H9 (cell line): ENCODE measurements at regions not wholly inside any gene's neighbourhood (a gene's known extent, or its start where the extent isn't known, plus 50 kb on each side); places are given as distances from the start of the nearest gene placed in this dataset.

ENCODE experiments used
- DNase-seq: peaks from one replicate; pipeline ENCODE4 v3.0.0-alpha.2; 2017
- H2AFZ ChIP-seq: one replicate; pipeline ENCODE4 v1.6.1; 2013; ENCODE audit warnings: mild to moderate bottlenecking, low read length, control low read depth, moderate library complexity
- H2AK5ac ChIP-seq: 2 replicates; pipeline ENCODE4 v1.6.1; 2013; ENCODE audit warnings: low read length, control low read depth, mixed read lengths; ENCODE audit not compliant: insufficient read length
- H2BK120ac ChIP-seq: one replicate; pipeline ENCODE4 v1.6.1; 2013; ENCODE audit warnings: low read depth, mild to moderate bottlenecking, low read length, control low read depth, inconsistent platforms; ENCODE audit not compliant: poor library complexity, severe bottlenecking
- H2BK12ac ChIP-seq: 2 replicates; pipeline ENCODE4 v1.6.1; 2013; ENCODE audit warnings: low read length, control low read depth, mixed read lengths, low read depth; ENCODE audit not compliant: insufficient read length
- H2BK15ac ChIP-seq: 2 replicates; pipeline ENCODE4 v1.6.1; 2013; ENCODE audit warnings: low read depth, low read length, control low read depth
- H2BK20ac ChIP-seq: one replicate; pipeline ENCODE4 v1.6.1; 2013; ENCODE audit warnings: low read depth, mild to moderate bottlenecking, low read length, control low read depth, inconsistent platforms; ENCODE audit not compliant: poor library complexity, severe bottlenecking
- H2BK5ac ChIP-seq: 2 replicates; pipeline ENCODE4 v1.6.1; 2013; ENCODE audit warnings: low read length, control low read depth, mixed read lengths; ENCODE audit not compliant: insufficient read length
- H3K14ac ChIP-seq: 2 replicates; pipeline ENCODE4 v1.6.1; 2013; ENCODE audit warnings: low read length, control low read depth; ENCODE audit not compliant: insufficient read depth
- H3K18ac ChIP-seq: 2 replicates; pipeline ENCODE4 v1.6.1; 2013; ENCODE audit warnings: low read depth, mild to moderate bottlenecking, mixed read lengths, low read length, control low read depth; ENCODE audit not compliant: insufficient read length
- H3K23ac ChIP-seq: 2 replicates; pipeline ENCODE4 v1.6.1; 2013; ENCODE audit warnings: low read length, control low read depth, mixed read lengths, low read depth; ENCODE audit not compliant: insufficient read length
- H3K23me2 ChIP-seq: 2 replicates; pipeline ENCODE4 v1.6.1; 2013; ENCODE audit warnings: low read depth, mild to moderate bottlenecking, mixed read lengths, low read length, control low read depth; ENCODE audit not compliant: insufficient read length, poor library complexity, severe bottlenecking
- H3K27ac ChIP-seq: 2 replicates; pipeline ENCODE4 v1.5.1; 2013; ENCODE audit warnings: low read length, control low read depth, mixed read lengths, low read depth; ENCODE audit not compliant: insufficient read length
- H3K27me3 ChIP-seq: 2 replicates; pipeline ENCODE4 v1.6.1; 2013; ENCODE audit warnings: low read length, control low read depth, inconsistent platforms; ENCODE audit not compliant: insufficient read depth
- H3K4ac ChIP-seq: 2 replicates; pipeline ENCODE4 v1.6.1; 2013; ENCODE audit warnings: low read depth, mild to moderate bottlenecking, control low read depth, inconsistent platforms, low read length, moderate library complexity
- H3K4me1 ChIP-seq: 2 replicates; pipeline ENCODE4 v1.6.1; 2013; ENCODE audit warnings: low read length, control low read depth, inconsistent platforms; ENCODE audit not compliant: insufficient read depth
- H3K4me2 ChIP-seq: 2 replicates; pipeline ENCODE4 v1.6.1; 2013; ENCODE audit warnings: low read length, control low read depth, mixed read lengths; ENCODE audit not compliant: insufficient read length, insufficient read depth
- H3K56ac ChIP-seq: 2 replicates; pipeline ENCODE4 v1.6.1; 2013; ENCODE audit warnings: low read depth, mild to moderate bottlenecking, mixed read lengths, low read length, control low read depth; ENCODE audit not compliant: insufficient read length
- H3K79me1 ChIP-seq: 2 replicates; pipeline ENCODE4 v1.6.1; 2013; ENCODE audit warnings: low read depth, mild to moderate bottlenecking, moderate library complexity, low read length, control low read depth, inconsistent platforms; ENCODE audit not compliant: insufficient read depth, poor library complexity, severe bottlenecking
- H3K79me2 ChIP-seq: 2 replicates; pipeline ENCODE4 v1.6.1; 2013; ENCODE audit warnings: low read length, control low read depth, inconsistent platforms; ENCODE audit not compliant: insufficient read depth
- H3K9ac ChIP-seq: 2 replicates; pipeline ENCODE4 v1.6.1; 2013; ENCODE audit warnings: low read length, control low read depth, mixed read lengths; ENCODE audit not compliant: insufficient read length; ENCODE audit errors: extremely low read depth
- H3K9me3 ChIP-seq: one replicate; pipeline ENCODE4 v1.6.1; 2013; ENCODE audit warnings: low read depth, low read length, inconsistent platforms; ENCODE audit not compliant: control insufficient read depth
- H3T11ph ChIP-seq: one replicate; pipeline ENCODE4 v1.6.1; 2013; ENCODE audit warnings: mild to moderate bottlenecking, low read length, control low read depth, inconsistent platforms
- H4K20me1 ChIP-seq: one replicate; pipeline ENCODE4 v1.6.1; 2013; ENCODE audit not compliant: control insufficient read depth, insufficient read length, insufficient read depth
- H4K5ac ChIP-seq: 2 replicates; pipeline ENCODE4 v1.6.1; 2013; ENCODE audit warnings: low read depth, mild to moderate bottlenecking, mixed read lengths, low read length, control low read depth; ENCODE audit not compliant: insufficient read length
- H4K8ac ChIP-seq: replicated peaks from 2 replicates; pipeline ENCODE4 v1.6.1; 2013; ENCODE audit warnings: low read length, control low read depth, mixed read lengths, low read depth; ENCODE audit not compliant: insufficient read length
- H4K91ac ChIP-seq: 2 replicates; pipeline ENCODE4 v1.6.1; 2013; ENCODE audit warnings: low read depth, mild to moderate bottlenecking, moderate library complexity, mixed read lengths, low read length, control low read depth; ENCODE audit not compliant: insufficient read length
- H3K27ac Mint-ChIP-seq, 3 experiments: 2 replicates in 2 of 3; 3 replicates in 1 of 3; pipeline ENCODE4 v1.8.0; 2020 to 2021; ENCODE audit warnings: mixed read lengths in 3 of 3, mild to moderate bottlenecking in 1 of 3, moderate library complexity in 1 of 3
- H3K27me3 Mint-ChIP-seq: 2 replicates; pipeline ENCODE4 v1.8.0; 2021; ENCODE audit warnings: low read depth, mild to moderate bottlenecking, moderate library complexity, mixed read lengths
- H3K36me3 Mint-ChIP-seq, 3 experiments: 2 replicates in 2 of 3; 3 replicates in 1 of 3; pipeline ENCODE4 v1.8.0; 2020 to 2021; ENCODE audit warnings: low read depth in 3 of 3, mixed read lengths in 3 of 3; ENCODE audit not compliant: insufficient read depth in 1 of 3
- H3K4me1 Mint-ChIP-seq, 2 experiments: 2 replicates each; pipeline ENCODE4 v1.8.0; 2020; ENCODE audit warnings: mixed read lengths in 2 of 2
- H3K4me3 Mint-ChIP-seq, 2 experiments: 2 replicates in 1 of 2; 3 replicates in 1 of 2; pipeline ENCODE4 v1.8.0; 2020 to 2021; ENCODE audit warnings: mild to moderate bottlenecking in 2 of 2, mixed read lengths in 2 of 2, moderate library complexity in 1 of 2
- H3K9me3 Mint-ChIP-seq, 2 experiments: 2 replicates in 1 of 2; 3 replicates in 1 of 2; pipeline ENCODE4 v1.8.0; 2020; ENCODE audit warnings: mild to moderate bottlenecking in 2 of 2, mixed read lengths in 2 of 2, moderate library complexity in 1 of 2
- CTCF ChIP-seq: fragments of 200-600 bp; sonication (generic); conservative IDR thresholded peaks from 3 replicates; pipeline ENCODE4 v1.8.0; 2021; ENCODE audit warnings: antibody characterized with exemption, mild to moderate bottlenecking

DNA sequence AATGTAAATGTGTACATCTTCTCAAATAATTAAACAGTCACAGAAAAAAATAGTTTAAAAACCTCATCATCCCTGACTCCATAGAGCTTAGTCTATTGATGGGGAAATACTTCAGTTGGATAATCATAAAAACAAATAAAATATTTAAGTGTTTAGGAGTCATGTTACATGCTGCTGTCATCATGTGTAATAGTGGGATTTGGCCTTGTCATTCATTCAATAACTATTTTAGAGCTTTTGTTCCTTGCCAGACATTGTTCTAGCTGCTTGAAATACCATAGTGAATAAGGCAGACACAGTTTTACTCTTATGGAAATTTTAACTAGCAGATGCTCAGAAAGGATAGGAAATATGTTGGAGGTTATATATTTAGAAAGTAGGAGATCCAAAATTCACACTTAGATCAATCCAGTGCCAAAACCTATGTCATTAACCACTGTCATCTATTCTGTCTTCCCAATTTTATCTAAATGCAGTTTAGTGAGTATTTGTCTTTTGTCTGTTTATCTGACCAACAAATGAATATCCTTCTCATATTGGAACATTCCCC is 324.7 kb downstream of the CASP12 start:
- Mint-ChIP-seq H3K9me3 (peaks cover 22 to 31% of the 10 kb centered on the region in 2 experiments), H3K27ac (no peak overlapping the region), H3K36me3 (peaks cover 13 to 32% (median 27%) of the 10 kb centered on the region in 3 experiments), H3K4me3 (no peak overlapping the region), H3K27me3 (no peaks in the 10 kb centered on the region), H3K4me1 (no peaks in the 10 kb centered on the region)
- Histone ChIP-seq H3K79me1 (no peaks in the 10 kb centered on the region), H3K23ac (no peak overlapping the region), H3K14ac (no peak overlapping the region), H3K27me3 (no peaks in the 10 kb centered on the region), H3K9me3 (no peaks in the 10 kb centered on the region), H4K8ac (no peak overlapping the region), H2AK5ac (no peak overlapping the region), H3K4me2 (no peak overlapping the region), H2BK5ac (no peak overlapping the region), H2BK12ac (no peak overlapping the region), H2BK20ac (no peak overlapping the region), H4K5ac (no peak overlapping the region), H3K23me2 (no peaks in the 10 kb centered on the region), H4K20me1 (no peaks in the 10 kb centered on the region), H3K79me2 (no peaks in the 10 kb centered on the region), H2AFZ (no peak overlapping the region), H3K4ac (no peak overlapping the region), H3K56ac (no peak overlapping the region), H3K9ac (no peak overlapping the region), H3K4me1 (no peaks in the 10 kb centered on the region), H4K91ac (no peak overlapping the region), H2BK120ac (no peak overlapping the region), H3K18ac (no peak overlapping the region), H3T11ph (no peak overlapping the region), H3K27ac (no peak overlapping the region), H2BK15ac (no peak overlapping the region)
- TF ChIP-seq CTCF, result no peak
- no peak for DNase-seq
